Epidermal melanocyte (primary cell): ENCODE measurements at regions not wholly inside any gene's neighbourhood (a gene's known extent, or its start where the extent isn't known, plus 50 kb on each side); places are given as distances from the start of the nearest gene placed in this dataset.
A peak's percentile ranks its signal among the peaks of the same experiment; 100 is the strongest.

Source experiments
- DNase-seq: peaks from one replicate; pipeline ENCODE4 v3.0.0; 2011; ENCODE audit warnings: low spot score; ENCODE audit not compliant: insufficient read length

GRCh38 chr6:43984442-43985321 is 142.6 kb downstream of the MRPL14 start:
- DNase-seq = no peak

DNA sequence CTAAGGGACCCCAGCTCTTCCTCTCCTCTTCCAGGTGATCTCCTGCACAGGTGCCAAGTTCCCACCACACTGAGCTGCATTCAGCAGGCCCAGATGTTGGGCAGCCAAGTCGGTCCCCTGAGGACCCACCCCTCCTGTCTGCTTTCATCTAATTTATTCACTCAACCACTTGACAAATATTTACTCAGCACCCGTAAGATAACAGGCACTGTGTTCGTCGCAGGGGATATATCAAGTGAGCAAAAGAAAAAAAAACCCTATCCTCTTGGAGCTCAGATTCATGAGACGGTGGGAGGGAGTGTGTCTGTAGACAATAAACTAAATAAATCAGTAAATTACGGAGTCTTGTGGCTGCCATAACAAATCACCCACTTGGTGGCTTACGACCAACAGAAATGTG is 143.6 kb downstream of the MRPL14 start:
- DNase-seq = no peak

DNA sequence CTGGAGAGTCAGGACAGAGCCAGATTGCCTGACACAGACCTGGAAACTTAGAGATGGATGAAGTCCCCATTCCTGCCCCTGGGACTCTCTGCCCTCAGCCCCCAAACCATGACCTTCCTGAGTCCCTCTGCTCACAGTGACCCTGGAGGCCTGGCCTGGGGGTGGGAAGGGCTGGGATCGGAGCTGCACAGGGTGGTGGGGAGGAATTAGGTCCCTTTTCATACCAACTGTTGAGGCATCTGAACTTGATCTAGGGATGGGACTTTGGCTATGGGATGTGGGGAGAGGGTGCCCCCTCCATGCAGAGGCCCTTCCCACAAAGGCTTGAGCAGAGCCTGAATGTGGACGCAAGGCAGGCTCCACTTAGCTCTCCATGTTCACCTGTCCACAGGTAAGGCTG is 144.1 kb downstream of the MRPL14 start:
- no peak for DNase-seq

- no peak for DNase-seq
These were observed 145.1 kb downstream of the MRPL14 start for GRCh38 chr6:43982084-43982625.

DNA sequence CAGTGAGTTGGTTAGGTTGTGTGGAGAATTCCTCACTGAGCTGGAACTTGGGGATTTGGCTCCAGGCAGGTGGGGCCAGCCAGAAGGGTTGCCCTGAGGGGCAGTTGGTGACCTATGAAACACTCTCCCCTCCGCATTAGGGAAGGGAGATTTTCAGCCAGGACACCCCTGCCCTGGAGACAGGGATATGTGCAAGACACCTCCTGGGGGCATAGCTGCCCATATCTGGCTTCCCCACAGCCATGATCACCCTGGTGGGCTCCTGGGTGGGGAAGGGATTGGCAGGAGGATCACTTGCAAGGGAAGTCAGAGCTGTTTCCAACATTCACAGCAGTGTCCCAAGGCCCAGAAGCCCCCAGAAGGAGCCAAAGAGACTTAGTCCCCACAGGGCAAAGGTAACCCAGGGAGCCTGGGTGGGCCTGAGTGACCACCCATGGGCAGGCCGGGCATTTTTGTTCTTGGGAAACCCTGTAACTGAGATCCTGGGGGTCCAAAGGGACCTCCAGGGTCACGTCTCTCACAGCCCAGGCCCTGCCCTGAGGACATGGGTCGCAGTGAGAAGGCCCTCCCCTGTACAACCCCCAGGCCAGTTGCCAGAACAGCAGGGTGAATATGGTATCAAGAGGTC is 145.8 kb downstream of the MRPL14 start:
- no peak for DNase-seq

DNA sequence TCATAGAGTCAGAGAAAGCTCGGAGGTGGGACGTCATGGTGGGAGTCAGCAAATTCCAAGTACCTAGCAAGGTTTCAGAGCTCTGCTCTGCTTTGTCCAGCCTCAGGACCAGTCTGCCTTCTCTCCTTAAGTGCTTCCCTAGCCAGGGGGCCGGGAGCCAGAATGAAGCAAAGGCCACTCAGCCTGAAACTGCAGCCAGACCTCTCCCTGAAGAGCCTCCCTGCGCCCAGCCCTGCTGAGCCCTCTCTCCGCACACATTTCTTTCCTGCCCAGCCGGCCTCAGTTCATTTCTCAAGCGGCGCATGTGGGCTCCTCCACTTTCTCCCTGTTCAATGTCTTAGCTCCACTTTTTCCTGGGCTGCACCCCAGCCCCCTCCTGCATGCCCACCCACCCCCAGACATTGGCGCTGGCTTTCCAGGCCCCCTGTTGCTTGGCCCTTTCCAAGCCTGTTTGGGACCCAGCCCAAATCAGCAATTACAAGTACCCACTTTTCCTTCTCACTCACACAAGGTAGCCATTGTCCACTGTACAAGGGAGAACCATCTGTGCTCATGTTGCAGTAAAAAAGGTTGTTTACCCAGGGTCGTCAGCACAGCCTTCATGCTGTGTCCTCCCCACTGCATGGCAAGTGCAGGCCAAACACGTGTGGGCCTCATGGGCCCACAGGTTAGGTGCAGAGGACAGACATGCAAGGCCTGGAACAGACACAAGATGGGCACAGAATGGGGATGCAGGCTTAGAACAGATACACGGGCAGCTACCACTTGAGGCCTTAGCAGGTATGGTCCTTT is 147.1 kb downstream of the MRPL14 start:
- no peak for DNase-seq

GRCh38 chr6:43979525-43979924 is 147.7 kb downstream of the MRPL14 start:
- DNase-seq = no peak

DNA sequence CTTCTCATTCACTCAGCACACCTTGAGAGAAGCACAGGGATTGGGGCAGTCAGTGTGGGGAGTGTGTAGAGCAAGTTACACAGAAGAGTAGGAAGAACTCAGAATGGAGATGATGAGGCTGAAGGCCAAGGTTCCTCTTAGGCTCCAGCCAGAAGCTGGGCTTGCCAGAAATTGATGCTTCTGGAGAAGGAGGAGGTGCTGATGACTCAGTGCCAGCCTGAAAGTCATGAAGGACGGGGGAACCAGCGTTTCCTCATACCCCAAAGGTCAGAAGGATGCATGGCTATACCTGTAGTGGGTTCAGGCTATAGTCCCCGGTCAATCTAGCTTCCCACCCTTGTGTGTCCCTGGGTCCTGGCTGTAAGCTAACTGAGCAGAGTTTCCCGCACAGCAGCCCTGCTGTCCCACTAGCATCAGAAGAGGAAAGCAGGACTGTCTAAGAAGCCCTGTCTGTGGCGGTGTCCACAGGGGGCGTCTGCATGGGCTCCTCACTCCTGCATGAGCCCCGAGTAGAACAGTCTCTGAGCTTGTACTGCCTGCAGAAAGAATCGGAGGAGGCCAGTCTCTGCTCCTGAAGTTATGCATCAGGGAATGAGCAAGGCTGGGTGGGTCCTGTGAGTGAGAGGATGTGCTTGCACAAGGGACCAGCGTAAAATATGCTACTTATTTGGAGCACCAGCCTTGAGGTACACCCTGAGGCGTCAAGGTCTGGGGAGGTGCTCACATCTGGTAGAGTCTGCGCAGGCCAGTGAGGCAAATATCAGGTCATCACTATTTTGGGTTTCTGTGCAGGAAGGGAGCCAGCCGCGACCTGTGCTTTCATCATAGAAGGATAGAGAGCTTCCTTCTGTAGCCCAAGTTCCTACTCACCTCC is 148.5 kb downstream of the MRPL14 start:
- DNase-seq = no peak

DNA sequence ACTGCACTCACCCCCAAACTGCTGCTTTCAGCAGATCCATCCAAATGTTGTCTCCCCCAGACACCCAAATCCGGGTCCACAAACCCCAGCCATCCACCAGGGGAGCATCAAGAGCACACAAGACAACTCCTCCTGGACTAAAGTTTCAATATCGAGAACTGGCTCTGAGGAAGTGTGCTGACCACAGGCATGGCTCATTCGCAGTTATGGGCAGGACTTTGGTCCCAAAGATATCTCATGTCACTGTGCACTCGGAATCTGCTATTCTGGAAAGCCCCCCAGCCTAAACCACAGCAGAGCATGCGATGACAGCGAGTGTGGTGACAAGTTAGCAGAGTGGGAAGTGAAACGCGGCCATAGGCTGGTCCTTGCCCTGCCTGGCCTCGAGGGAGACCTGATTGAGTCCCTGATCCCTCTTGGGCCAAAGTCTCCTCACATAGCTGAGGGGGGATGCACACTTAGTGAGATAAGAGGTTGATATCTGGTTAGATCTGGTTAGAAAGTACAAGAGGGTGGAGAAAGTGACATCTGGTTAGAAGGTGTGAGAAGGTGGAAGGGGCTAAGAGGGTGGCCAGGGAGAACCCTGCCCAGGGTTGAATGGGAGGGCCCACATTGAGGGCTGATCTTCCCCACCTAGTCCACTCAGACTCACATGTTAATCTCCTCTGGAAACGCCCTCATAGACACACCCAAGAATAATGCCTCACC is 149.7 kb downstream of the MRPL14 start:
- DNase-seq = no peak

DNA sequence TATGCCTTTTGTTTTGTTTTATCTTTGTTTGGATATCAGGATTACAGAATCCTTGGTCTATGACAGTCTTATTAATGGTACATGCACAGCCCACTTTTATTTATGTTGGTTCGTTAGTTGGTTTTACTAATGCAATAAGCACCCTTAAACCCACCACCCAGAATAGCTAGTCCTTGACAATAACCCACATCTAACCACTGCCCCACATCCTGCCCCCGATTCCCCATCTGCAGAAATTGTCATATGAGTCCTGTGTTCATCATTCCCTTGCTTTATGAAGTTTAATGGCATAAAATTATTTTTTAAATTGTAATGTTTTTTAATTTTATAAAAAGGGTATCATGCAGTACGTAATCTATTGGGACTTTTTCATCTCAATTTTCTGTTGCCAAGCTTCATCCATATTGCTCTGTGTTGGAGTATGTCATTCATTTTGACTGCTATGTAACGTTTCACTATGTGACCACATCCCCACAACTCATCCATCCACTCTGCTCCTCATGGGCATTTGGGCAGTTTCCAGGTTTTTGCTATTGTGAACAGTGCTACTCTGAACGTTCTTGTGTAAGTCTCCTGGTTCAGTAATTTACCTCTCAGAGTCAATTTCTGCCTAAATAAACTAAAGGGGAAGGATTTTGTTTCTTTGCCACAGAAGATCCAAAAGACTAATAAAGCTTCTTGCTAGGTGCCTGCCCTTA is 150.4 kb downstream of the MRPL14 start:
- no peak for DNase-seq

DNA sequence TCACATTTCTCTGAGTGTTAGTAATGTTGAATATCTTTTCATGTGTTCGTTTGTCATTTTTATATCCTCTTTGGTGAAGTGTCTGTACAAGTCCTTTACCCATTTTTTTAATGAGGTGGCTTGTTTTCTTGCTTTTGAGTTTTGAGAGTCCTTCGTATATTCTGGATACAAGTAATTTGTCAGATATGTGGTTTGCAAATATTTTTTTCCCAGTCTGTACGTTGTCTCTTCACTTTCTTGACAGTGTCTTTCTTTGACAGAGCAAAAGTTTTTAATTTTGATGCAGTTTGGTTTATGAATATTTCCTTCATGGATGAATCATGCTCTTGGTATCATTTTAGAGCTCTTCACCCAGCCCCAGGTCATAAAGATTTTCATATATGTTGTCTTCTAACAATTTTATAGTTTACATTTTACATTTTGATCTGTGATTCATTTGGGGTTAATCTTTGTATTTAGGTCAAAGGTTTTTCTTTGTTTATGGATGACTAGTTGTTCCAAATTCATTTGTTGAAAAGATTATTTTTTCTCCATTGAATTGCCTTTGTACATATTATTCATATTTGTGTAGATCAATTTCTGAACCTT is 152.5 kb downstream of the MRPL14 start:
- DNase-seq = no peak

- no peak for DNase-seq
These were observed 153.9 kb downstream of the MRPL14 start for GRCh38 chr6:43973357-43973756.

DNA sequence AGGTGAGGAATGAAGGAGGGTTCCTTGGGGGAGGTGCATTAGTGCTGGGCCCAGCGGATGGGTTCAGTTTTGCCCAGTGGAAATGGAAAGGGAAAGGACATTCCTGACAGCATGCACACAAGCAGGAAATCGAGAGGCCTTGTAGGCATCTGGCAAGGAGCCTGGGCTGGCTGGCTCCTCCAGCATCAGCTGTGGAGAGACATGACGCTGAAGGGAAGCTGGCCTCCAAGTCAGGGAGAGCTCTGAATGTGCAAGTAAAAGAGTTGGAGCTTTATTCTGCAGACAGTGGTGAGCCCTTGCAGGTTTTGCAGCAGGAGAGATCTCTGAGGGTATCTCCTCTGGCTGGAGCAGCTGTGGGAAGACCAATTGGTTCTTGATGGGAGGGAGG is 154.3 kb downstream of the MRPL14 start:
- DNase-seq = peak; percentile 59

DNA sequence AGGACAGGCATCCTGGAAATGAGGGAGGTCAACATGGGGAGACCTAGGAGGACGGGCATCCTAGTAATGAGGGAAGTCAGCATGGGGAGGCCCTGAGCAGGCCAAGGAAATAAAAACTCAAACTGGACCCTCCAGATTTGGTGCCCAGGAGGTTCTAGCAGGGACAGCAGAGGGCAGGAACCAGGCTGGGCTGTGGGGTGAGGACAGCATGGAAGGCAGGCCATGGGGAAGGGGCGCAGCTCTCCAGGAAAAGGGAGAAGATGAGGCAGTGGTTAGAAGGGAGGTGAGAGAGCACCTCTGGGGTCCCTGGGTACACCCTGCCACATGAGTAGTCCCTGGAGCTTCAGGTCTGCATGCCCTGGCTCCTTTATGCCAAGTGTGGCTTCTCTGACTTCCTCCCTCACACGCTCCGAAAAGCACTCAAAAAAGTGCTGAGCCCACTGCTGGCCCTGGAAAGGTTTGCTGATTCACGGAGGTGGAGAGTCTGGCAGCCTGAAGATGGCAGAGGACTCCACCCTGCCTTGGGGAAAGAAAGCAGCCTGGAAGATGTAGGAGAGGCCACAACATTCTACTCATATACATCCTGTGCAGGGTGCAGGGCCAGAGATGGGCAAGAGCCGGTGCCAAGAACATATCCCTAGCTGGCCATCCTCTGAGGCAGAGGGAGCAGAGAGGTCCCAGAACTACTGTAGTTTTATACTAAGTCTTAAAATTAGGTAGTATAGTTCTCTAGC is 154.9 kb downstream of the MRPL14 start:
- DNase-seq = no peak

- DNase-seq = no peak
These were observed 155.5 kb downstream of the MRPL14 start for GRCh38 chr6:43971776-43972126.

DNA sequence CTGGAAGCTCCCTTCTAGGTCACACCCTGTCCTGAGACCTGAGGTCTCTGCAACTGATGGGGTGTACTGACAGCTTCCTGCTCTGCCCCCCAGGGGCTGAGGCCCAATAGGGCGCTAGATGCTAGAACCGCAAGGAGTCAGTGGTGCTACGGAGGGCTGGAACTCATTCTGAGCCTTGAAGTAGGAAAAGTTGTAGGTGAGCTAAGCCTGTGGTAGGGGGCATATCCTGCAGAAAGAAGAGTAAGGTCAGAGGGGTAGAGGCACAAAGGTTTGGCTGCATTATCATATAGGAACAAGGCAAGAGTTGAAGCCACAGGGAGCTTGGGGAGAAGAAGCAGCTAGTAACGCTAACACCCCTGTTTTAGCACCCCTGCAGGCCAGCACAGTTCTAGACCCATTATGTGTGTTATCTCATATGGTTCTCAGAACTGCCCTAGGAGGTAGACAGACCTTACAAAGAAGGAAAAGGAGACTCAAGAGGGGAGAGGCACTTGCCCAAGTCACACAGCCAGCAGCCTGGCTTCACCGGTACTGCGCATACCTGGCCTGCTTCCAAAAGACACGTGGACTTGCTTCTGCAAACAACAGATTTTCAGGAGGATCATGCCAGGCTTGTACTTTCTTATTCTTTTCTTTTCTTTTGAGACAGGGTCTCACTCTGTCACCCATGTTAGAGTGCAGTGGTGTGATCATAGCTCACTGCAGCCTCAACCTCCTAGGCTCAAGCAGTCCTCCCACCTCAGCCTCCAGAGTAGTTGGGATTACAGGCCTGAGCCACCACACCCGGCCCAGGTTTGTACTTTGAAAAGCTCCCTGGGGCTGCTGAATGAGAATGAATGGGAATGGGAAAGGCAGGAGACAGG is 156.1 kb downstream of the MRPL14 start:
- DNase-seq = no peak

GRCh38 chr6:43970068-43970912 is 157.0 kb downstream of the MRPL14 start:
- DNase-seq = no peak
